ENCODE measurements at regions not wholly inside any gene's neighbourhood (a gene's known extent, or its start where the extent isn't known, plus 50 kb on each side); places are given as distances from the start of the nearest gene placed in this dataset.

- Histone ChIP-seq H3K27ac (no peak overlapping the region), H3K4me1 (no peaks in the 10 kb centered on the region), H3K4me3 (no peak overlapping the region), H3K27me3 (no peaks in the 10 kb centered on the region), H3K9me3 (peaks cover 0 to 7% (median 0%) of the 10 kb centered on the region in 4 donors), H3K36me3 (no peaks in the 10 kb centered on the region)
- TF ChIP-seq EP300 (IDR thresholded peaks at IDR 0.05), result no peak
- TF ChIP-seq CTCF (IDR thresholded peaks at IDR 0.05), result no peak
- TF ChIP-seq POLR2A (IDR thresholded peaks at IDR 0.05), result no peak
- DNase-seq (ENCODE audit: low spot score in 2 of 2), result no peak
- 77 to 82% methylated on average over 1 of the region's 1 CpG for WGBS, 2 donors
These were observed 675.4 kb downstream of the OTOL1 start for GRCh38 chr3:162171970-162172369.

- Histone ChIP-seq H3K4me1 (no peaks in the 10 kb centered on the region), H3K27ac (no peak overlapping the region), H3K36me3 (no peaks in the 10 kb centered on the region), H3K27me3 (no peaks in the 10 kb centered on the region), H3K9me3 (peaks cover 0 to 7% (median 0%) of the 10 kb centered on the region in 4 donors), H3K4me3 (no peak overlapping the region)
- TF ChIP-seq CTCF (IDR thresholded peaks at IDR 0.05) (no peak), EP300 (IDR thresholded peaks at IDR 0.05) (no peak)
- no peak for DNase-seq (ENCODE audit: low spot score in 2 of 2)
- 90 to 91% methylated on average over 4 of the region's 4 CpGs for WGBS, 2 donors
These were observed 678.5 kb downstream of the OTOL1 start for GRCh38 chr3:162175145-162175544.

- 55 to 59% methylated on average over 3 of the region's 3 CpGs for WGBS, 2 donors
- Histone ChIP-seq H3K9me3 (peaks cover 0 to 7% (median 0%) of the 10 kb centered on the region in 4 donors), H3K36me3 (no peaks in the 10 kb centered on the region), H3K27me3 (no peaks in the 10 kb centered on the region), H3K27ac (no peak overlapping the region), H3K4me3 (no peak overlapping the region), H3K4me1 (no peaks in the 10 kb centered on the region)
- TF ChIP-seq POLR2A (IDR thresholded peaks at IDR 0.05) (no peak), EP300 (IDR thresholded peaks at IDR 0.05) (no peak), CTCF (IDR thresholded peaks at IDR 0.05) (no peak)
- DNase-seq (ENCODE audit: low spot score in 2 of 2), result no peak
These were observed 679.3 kb downstream of the OTOL1 start for GRCh38 chr3:162175878-162176277.

- 93 to 97% methylated on average over 1 of the region's 1 CpG for WGBS, 2 donors
- no peaks in the 10 kb centered on the region for H3K4me1 ChIP-seq
- TF ChIP-seq POLR2A (IDR thresholded peaks at IDR 0.05) (no peak), CTCF (IDR thresholded peaks at IDR 0.05) (no peak), EP300 (IDR thresholded peaks at IDR 0.05) (no peak)
- H3K9me3 ChIP-seq, result peaks cover 0 to 3% (median 0%) of the 10 kb centered on the region in 4 donors
- H3K36me3 ChIP-seq, result no peaks in the 10 kb centered on the region
- H3K4me3 ChIP-seq, result no peak overlapping the region
- DNase-seq (ENCODE audit: low spot score in 2 of 2), result no peak
- no peaks in the 10 kb centered on the region for H3K27me3 ChIP-seq
- no peak overlapping the region for H3K27ac ChIP-seq
These were observed 686.8 kb downstream of the OTOL1 start for GRCh38 chr3:162183440-162183839.

- Histone ChIP-seq H3K36me3 (no peaks in the 10 kb centered on the region), H3K27me3 (no peaks in the 10 kb centered on the region), H3K4me1 (no peaks in the 10 kb centered on the region), H3K27ac (no peak overlapping the region), H3K4me3 (no peak overlapping the region), H3K9me3 (no peaks in the 10 kb centered on the region)
- no peak for DNase-seq (ENCODE audit: low spot score in 2 of 2)
- TF ChIP-seq POLR2A (IDR thresholded peaks at IDR 0.05) (no peak), EP300 (IDR thresholded peaks at IDR 0.05) (no peak), CTCF (IDR thresholded peaks at IDR 0.05) (no peak)
- 60 to 78% methylated on average over 1 of the region's 1 CpG for WGBS, 2 donors
These were observed 695.9 kb downstream of the OTOL1 start for GRCh38 chr3:162192340-162193029.

All from tibial nerve (tissue), 4 donors.